ENCODE measurements at regions not wholly inside any gene's neighbourhood (a gene's known extent, or its start where the extent isn't known, plus 50 kb on each side); places are given as distances from the start of the nearest gene placed in this dataset.

DNA sequence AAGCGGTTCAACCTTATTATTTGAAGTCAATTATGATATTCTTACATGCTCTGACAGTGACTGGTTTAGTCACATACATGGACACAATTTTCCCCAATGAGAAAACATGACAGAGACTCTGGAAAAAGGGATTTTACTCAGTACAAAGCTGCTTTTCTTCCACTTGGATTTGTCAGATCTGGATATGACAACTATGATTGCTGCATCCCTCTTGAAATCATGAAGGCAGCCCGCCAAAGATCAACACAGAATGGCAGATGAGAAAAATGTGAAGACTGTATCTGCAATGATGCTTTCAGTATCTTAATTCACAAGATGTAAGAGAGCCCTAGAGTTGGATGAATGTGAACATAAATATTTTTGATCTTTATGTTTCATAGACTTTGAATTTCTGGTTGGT lies 439.6 kb downstream of the CDH8 start:
- no peak for DNase-seq (ENCODE audit: low read depth in 2 of 2)

GRCh38 chr16:61595605-61596004 lies 440.6 kb downstream of the CDH8 start:
- DNase-seq (ENCODE audit: low read depth in 2 of 2), result no peak

DNA sequence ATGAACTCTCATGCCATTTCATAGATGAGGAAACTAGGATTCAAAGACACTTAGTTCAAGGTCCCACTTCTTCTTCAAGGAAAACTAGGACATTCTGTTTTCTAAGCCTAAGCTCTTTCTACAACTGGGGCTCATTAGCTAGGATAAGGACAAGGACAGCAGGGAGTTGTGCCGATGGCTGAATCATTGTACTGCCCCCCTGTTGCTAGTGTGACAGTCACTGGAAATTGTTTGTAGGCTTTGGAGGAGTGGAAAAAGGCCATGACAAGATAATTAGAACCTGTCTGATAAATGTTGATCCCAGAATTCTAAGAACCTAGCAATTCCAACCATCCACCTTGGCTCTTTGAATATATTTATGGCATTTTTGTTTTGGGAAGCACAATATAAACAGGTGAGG lies 445.7 kb downstream of the CDH8 start:
- no peak for DNase-seq (ENCODE audit: low read depth in 2 of 2)

DNA sequence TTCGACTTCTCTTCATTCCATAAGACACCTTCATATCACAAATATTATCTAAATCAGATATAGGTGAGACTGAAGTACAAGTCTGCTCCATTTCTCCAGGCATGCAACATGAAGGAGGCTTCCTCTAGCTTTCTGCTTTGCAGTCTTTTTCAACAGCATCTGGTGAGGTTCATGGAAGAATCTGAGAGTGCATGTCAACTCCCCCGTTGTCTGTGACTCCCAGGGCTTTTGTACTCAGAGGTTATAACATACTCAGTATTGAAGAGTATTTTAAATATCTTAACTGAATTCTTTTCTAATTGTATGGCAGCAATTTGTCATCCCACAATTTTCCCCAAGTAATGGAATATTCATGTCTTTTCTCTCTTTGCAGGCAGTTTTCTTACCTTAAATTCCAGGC lies 448.7 kb downstream of the CDH8 start:
- no peak for DNase-seq (ENCODE audit: low read depth in 2 of 2)

DNA sequence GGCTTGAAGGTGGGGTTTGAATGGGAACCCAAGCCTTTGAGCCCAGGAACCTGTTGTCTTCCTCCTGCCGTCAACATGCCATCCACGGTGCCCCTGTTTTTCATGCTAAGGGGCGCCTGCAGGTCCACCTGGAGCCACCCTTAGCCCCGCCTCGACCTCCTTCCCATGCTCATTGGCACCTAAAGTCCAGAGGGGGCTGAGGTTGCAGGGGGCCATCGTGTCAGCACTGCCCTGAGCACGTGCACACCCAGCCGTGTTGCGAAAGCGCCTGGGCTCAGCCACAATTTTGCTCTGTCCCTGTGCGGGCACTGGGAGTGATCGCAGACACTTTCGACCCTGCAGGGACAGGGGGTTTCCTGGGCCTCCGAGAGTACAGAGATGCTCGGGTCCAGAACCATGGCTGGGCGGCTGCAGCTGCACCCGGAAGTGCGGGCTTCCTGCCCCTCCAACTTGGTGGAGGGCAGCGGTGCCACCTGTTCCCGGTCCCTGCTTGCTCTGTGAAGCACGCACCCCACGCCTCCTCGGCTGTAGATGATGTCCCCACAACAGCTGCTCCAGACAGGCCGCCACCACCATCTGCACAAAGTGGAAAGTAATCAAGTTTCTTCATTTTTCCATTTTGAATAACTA lies 454.7 kb downstream of the CDH8 start:
- DNase-seq (ENCODE audit: low read depth in 2 of 2), result no peak

- no peak for DNase-seq (ENCODE audit: low read depth in 2 of 2)
These were observed 455.7 kb downstream of the CDH8 start for GRCh38 chr16:61580579-61580978.

GRCh38 chr16:61579195-61579594 lies 457.0 kb downstream of the CDH8 start:
- no peak for DNase-seq (ENCODE audit: low read depth in 2 of 2)

GRCh38 chr16:61576476-61576875 lies 459.8 kb downstream of the CDH8 start:
- DNase-seq (ENCODE audit: low read depth in 2 of 2), result no peak

GRCh38 chr16:61575617-61576016 lies 460.6 kb downstream of the CDH8 start:
- no peak for DNase-seq (ENCODE audit: low read depth in 2 of 2)

- DNase-seq (ENCODE audit: low read depth in 2 of 2), result no peak
These were observed 467.2 kb downstream of the CDH8 start for GRCh38 chr16:61569028-61569427.

DNA sequence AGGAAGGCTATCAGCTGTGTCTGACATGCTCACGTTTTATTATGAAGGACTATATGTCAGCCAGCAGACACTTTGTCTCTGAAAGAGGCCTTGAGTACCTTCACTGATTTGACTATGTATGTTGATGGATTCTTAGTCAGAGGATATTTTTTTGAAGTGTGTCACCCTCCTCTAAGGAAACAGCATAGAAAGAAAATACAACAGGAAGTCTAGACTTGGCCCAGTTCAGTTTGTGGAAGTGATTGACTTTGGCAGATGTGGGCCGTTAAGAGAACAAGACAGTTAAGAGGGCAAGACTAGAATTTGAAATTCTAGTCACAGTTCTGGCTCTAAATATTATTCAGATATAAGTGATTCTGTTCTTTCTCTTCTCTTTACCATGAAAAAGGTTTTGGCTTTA lies 471.5 kb downstream of the CDH8 start:
- no peak for DNase-seq (ENCODE audit: low read depth in 2 of 2)

DNA sequence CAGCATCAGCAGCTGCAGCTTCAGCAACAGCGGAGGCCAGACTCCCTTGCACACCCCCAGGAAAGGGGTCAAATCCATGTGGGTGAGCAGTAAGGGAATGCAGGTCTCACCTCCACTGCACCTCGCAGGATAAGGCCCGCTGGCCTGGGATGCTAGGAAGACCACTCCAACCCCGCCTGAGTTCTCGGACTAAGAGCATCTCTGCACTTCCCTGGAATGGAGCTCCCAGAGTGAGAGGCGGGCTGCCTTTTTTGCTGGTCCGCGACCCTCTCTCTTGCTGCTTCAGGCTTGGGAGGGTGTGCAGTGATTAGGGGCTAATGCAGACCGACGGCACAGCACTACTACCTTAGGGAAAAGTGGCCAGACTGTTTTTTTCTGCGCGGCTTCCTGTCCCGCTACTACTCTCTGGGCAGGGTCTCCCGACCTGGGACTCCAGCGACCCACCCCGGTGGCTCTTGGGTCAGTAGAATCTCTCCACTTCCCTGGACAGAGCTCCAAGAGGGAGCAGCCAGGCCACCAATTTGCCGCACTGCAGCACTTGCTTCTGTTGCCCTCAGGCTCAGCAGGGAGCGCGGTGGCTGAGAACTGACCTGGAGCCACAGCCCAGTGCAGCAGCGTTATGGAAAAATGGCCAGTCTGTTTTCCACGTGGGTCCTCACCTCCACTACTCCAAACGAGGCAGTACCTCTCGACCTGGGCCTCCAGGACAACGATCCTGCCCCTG lies 480.4 kb downstream of the CDH8 start:
- no peak for DNase-seq (ENCODE audit: low read depth in 2 of 2)

DNA sequence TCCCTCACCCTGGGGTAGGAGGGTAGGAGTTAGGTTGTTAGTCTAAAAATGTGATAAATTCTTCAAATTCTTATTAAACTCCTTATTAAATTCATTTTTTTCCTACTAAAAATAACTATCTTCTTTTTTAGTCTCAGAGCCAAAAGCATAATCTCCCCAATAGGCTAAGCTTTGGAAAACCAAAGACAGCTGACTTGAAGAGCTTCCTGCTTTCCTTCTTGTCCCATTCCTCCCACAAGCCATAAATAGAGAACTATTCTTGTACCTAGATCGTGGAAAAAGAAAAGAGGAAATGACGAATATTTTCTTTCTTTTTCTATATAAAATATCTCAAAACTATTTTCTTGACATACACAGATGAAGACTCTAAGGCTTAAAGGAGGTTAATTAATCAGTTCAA lies 486.9 kb downstream of the CDH8 start:
- no peak for DNase-seq (ENCODE audit: low read depth in 2 of 2)

DNA sequence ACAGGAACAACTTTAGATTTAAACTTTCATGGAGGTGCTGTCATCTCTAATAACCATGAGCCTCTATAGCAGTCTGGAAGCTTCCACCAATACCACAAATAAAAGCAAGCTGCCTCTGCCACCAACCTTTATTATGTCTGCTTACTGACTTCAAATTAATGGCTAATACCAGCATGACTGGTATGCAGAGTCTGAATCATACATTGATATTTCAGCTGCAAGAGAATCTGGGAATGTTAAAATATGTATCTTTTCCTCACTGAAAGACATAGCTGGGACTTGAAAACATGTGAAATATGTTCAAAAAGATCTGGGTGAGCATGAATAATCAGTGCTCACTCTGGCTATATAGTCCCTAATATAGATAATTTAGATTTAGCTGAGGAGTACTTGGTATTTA lies 488.6 kb downstream of the CDH8 start:
- DNase-seq (ENCODE audit: low read depth in 2 of 2), result no peak

DNA sequence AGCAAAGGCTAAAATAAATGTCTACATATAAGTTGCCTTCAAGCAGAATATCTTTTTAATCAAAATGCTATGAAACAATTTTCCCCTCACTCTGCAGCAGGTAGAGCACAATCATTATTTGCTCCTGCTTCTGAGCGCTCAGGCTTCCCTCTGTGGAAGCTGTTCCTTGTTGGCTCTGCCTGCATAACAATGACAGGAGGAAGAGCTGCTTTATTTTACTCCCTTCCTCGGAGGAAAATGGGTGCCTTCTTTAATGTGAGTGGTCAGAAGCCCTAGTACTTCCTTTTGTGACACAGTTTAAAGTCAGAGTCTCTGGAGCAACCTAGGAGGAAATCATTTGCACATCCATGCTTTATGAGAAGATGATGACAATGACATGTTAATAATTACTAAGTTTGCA lies 492.1 kb downstream of the CDH8 start:
- no peak for DNase-seq (ENCODE audit: low read depth in 2 of 2)

- DNase-seq (ENCODE audit: low read depth in 2 of 2), result no peak
These were observed 496.0 kb downstream of the CDH8 start for GRCh38 chr16:61540216-61540615.

GRCh38 chr16:61530697-61531096 lies 505.5 kb downstream of the CDH8 start:
- no peak for DNase-seq (ENCODE audit: low read depth in 2 of 2)

DNA sequence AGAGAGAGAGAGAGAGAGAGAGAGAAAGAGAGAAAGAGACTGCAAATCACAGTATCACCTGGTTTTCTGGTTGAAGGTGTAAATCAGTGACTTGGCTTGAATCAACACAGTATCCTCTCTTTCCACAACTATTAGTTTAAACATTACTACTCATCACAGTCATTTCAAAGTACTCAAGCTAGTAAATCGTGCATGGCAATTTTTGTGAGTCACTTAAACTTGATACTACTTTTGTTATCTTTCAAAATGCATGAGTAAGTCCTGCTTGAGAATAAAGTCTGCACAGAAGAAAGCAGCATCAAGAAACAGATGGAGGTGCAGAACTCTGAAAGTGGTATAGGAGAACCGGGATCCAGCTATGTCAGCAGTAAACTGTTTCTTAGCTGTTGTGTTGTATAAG lies 535.4 kb downstream of the CDH8 start:
- DNase-seq (ENCODE audit: low read depth in 2 of 2), result no peak

- DNase-seq (ENCODE audit: low read depth in 2 of 2), result no peak
These were observed 556.0 kb downstream of the CDH8 start for GRCh38 chr16:61480250-61480649.

- DNase-seq (ENCODE audit: low read depth in 2 of 2), result no peak
These were observed 564.5 kb downstream of the CDH8 start for GRCh38 chr16:61471737-61472136.

GRCh38 chr16:61471023-61471422 lies 565.2 kb downstream of the CDH8 start:
- no peak for DNase-seq (ENCODE audit: low read depth in 2 of 2)

DNA sequence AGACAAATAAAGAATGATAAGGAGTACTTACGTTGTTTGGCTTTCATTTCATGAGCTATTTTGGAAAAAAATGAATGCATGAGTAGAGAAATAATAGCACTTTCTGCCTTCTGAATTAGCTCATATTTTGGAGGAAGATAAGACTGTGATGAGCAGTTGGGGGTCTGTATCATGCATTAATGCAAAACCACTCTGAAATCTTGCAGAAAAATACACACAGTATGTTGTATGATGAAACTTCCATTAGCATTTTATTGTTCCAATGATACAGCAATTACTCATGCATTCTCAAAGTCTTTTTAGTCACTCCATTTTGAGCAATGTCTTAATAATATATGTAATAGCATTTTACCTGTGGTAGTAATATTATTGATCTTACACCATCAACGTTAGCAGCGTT lies 571.0 kb downstream of the CDH8 start:
- no peak for DNase-seq (ENCODE audit: low read depth in 2 of 2)

DNA sequence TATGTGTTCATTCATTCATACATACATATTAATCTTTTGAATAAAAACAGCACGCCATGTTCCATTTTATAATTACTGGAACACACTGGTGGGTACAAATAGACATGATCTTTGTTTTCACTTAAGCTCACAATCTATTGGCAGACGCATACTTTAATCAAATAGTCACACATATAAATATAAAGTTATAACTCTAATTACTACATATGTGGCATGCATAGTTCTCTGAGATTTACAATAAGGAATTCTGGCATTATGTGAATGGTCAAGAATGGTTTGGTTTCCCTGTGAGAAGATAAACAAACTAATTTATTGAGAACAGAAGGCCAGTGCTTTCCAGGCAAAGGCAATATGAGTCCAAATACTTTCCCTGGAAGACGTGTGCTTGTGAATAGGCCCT lies 576.2 kb downstream of the CDH8 start:
- DNase-seq (ENCODE audit: low read depth in 2 of 2), result no peak

DNA sequence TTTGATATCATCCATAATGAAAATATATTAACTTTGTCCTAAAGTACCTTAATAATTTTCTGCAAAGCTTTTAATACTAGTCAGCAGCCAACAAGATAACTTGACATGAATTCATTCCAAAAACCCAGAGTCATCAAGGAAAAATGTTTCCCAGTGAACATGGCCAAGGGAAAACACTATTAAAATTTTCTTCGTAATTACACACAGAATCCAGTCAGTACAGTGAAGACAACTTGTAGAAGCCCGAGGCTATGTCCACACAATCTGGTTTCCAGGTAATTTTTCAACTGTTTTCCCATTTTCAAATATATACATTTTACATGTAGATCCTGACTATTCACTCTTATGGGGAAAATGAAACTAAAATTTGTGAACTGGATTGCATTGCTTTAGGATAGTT lies 600.9 kb downstream of the CDH8 start:
- no peak for DNase-seq (ENCODE audit: low read depth in 2 of 2)
